BJ (cell line): ENCODE measurements at regions not wholly inside any gene's neighbourhood (a gene's known extent, or its start where the extent isn't known, plus 50 kb on each side); places are given as distances from the start of the nearest gene placed in this dataset.

Source experiments
- CTCF ChIA-PET: fragments of 350-600 bp; formaldehyde crosslinking; extraction: SDS; loops from one replicate; lab custom pipeline; 2021; ENCODE audit warnings: antibody characterized with exemption, inconsistent platforms; lab: Yijun Ruan, JAX
- POLR2A ChIA-PET: fragments of 300-600 bp; sonication (Branson Sonifier 250); formaldehyde crosslinking; extraction: SDS; loops from one replicate; lab custom pipeline; 2021; ENCODE audit warnings: antibody characterized with exemption; lab: Charles Lee
- DNase-seq: peaks from one replicate; pipeline ENCODE4 v3.0.0-alpha.2; 2011; ENCODE audit warnings: low read depth
- H3K27me3 ChIP-seq: 2 replicates; pipeline ENCODE4 v1.6.0; 2011; ENCODE audit warnings: low read length; ENCODE audit not compliant: control insufficient read depth, insufficient read depth
- H3K36me3 ChIP-seq: 2 replicates; pipeline ENCODE4 v1.5.1; 2011; ENCODE audit warnings: low read length; ENCODE audit not compliant: control insufficient read depth, insufficient read depth
- H3K4me3 ChIP-seq: 2 replicates; pipeline ENCODE4 v1.5.1; 2011; ENCODE audit warnings: low read depth, mild to moderate bottlenecking, control low read depth, low read length
- CTCF ChIP-seq: IDR thresholded peaks from 2 replicates; pipeline ENCODE4 v1.5.1; 2011; ENCODE audit warnings: low read depth, mild to moderate bottlenecking, control low read depth, inconsistent platforms, low read length, moderate library complexity; ENCODE audit not compliant: insufficient read depth

- no peak overlapping the region for H3K4me3 ChIP-seq
- no peaks in the 10 kb centered on the region for H3K36me3 ChIP-seq
- no peak for DNase-seq
- TF ChIP-seq CTCF, result no peak
- H3K27me3 ChIP-seq, result no peaks in the 10 kb centered on the region
- CTCF ChIA-PET, result no interaction called here
- POLR2A ChIA-PET, result no interaction called here
Observed at GRCh38 chrX:112380541-112381278, 298.1 kb upstream of the TRPC5 start.

- CTCF ChIA-PET, result no interaction called here
- H3K4me3 ChIP-seq, result no peak overlapping the region
- H3K36me3 ChIP-seq, result no peaks in the 10 kb centered on the region
- DNase-seq, result no peak
- H3K27me3 ChIP-seq, result no peaks in the 10 kb centered on the region
- TF ChIP-seq CTCF, result no peak
- POLR2A ChIA-PET, result no interaction called here
Observed at GRCh38 chrX:112377481-112377880, 294.9 kb upstream of the TRPC5 start.

- POLR2A ChIA-PET, result no interaction called here
- CTCF ChIA-PET, result no interaction called here
- Histone ChIP-seq H3K27me3 (no peaks in the 10 kb centered on the region), H3K4me3 (no peak overlapping the region), H3K36me3 (no peaks in the 10 kb centered on the region)
- no peak for TF ChIP-seq CTCF
- no peak for DNase-seq
Observed at GRCh38 chrX:112368371-112368770, 285.8 kb upstream of the TRPC5 start.

GRCh38 chrX:112367065-112367464, 284.5 kb upstream of the TRPC5 start:
- no peak for TF ChIP-seq CTCF
- CTCF ChIA-PET, result no interaction called here

GRCh38 chrX:112359906-112360305, 277.3 kb upstream of the TRPC5 start:
- ChIA-PET POLR2A (no interaction called here), CTCF (no interaction called here)
- TF ChIP-seq CTCF, result no peak
- DNase-seq, result no peak
- Histone ChIP-seq H3K27me3 (no peaks in the 10 kb centered on the region), H3K36me3 (no peaks in the 10 kb centered on the region), H3K4me3 (no peak overlapping the region)

More at GRCh38 chrX:112367065-112367464, 284.5 kb upstream of the TRPC5 start:
- no peak overlapping the region for H3K4me3 ChIP-seq
- POLR2A ChIA-PET, result no interaction called here
- H3K27me3 ChIP-seq, result no peaks in the 10 kb centered on the region
- no peaks in the 10 kb centered on the region for H3K36me3 ChIP-seq
- DNase-seq, result no peak
